ENCODE measurements at regions not wholly inside any gene's neighbourhood (a gene's known extent, or its start where the extent isn't known, plus 50 kb on each side); places are given as distances from the start of the nearest gene placed in this dataset.

GRCh38 chr16:80899809-80900592 is 95.6 kb upstream of the CDYL2 start:
- TF ChIP-seq POLR2AphosphoS5 (IDR thresholded peaks at IDR 0.05; ENCODE audit: low read depth, low read length): peak; percentile 60; the same call in 1 of the 2 replicates
- peak; percentile 12 for TF ChIP-seq FOXP2 (optimal IDR thresholded peaks at IDR 0.05; ENCODE audit: borderline replicate concordance, extremely low read depth, extremely low read length, insufficient read depth)
- TF ChIP-seq REST (IDR thresholded peaks at IDR 0.05; ENCODE audit: insufficient read depth in 1 of 2, low read depth in 2 of 2, low read length in 2 of 2): no peak
- no peak for TF ChIP-seq SIN3A (IDR thresholded peaks at IDR 0.05; ENCODE audit: borderline replicate concordance, insufficient read depth, low read length)
- peak; percentile 64; the same call in 1 of the 2 replicates for TF ChIP-seq TAF1 (IDR thresholded peaks at IDR 0.05; ENCODE audit: borderline replicate concordance, insufficient read depth, low read length)

- TF ChIP-seq SIN3A (IDR thresholded peaks at IDR 0.05; ENCODE audit: borderline replicate concordance, insufficient read depth, low read length) (no peak), POLR2AphosphoS5 (IDR thresholded peaks at IDR 0.05; ENCODE audit: low read depth, low read length) (no peak), TAF1 (IDR thresholded peaks at IDR 0.05; ENCODE audit: borderline replicate concordance, insufficient read depth, low read length) (no peak), FOXP2 (optimal IDR thresholded peaks at IDR 0.05; ENCODE audit: borderline replicate concordance, extremely low read depth, extremely low read length, insufficient read depth) (no peak), REST (IDR thresholded peaks at IDR 0.05; ENCODE audit: insufficient read depth in 1 of 2, low read depth in 2 of 2, low read length in 2 of 2) (no peak)
These were observed 92.4 kb upstream of the CDYL2 start for GRCh38 chr16:80896776-80897175.

- TF ChIP-seq TAF1 (IDR thresholded peaks at IDR 0.05; ENCODE audit: borderline replicate concordance, insufficient read depth, low read length) (no peak), FOXP2 (optimal IDR thresholded peaks at IDR 0.05; ENCODE audit: borderline replicate concordance, extremely low read depth, extremely low read length, insufficient read depth) (no peak), POLR2AphosphoS5 (IDR thresholded peaks at IDR 0.05; ENCODE audit: low read depth, low read length) (no peak), SIN3A (IDR thresholded peaks at IDR 0.05; ENCODE audit: borderline replicate concordance, insufficient read depth, low read length) (no peak), REST (IDR thresholded peaks at IDR 0.05; ENCODE audit: insufficient read depth in 1 of 2, low read depth in 2 of 2, low read length in 2 of 2) (no peak)
These were observed 89.7 kb upstream of the CDYL2 start for GRCh38 chr16:80894091-80894490.

GRCh38 chr16:80893686-80894085 is 89.3 kb upstream of the CDYL2 start:
- TF ChIP-seq SIN3A (IDR thresholded peaks at IDR 0.05; ENCODE audit: borderline replicate concordance, insufficient read depth, low read length) (no peak), POLR2AphosphoS5 (IDR thresholded peaks at IDR 0.05; ENCODE audit: low read depth, low read length) (no peak), REST (IDR thresholded peaks at IDR 0.05; ENCODE audit: insufficient read depth in 1 of 2, low read depth in 2 of 2, low read length in 2 of 2) (no peak), FOXP2 (optimal IDR thresholded peaks at IDR 0.05; ENCODE audit: borderline replicate concordance, extremely low read depth, extremely low read length, insufficient read depth) (no peak), TAF1 (IDR thresholded peaks at IDR 0.05; ENCODE audit: borderline replicate concordance, insufficient read depth, low read length) (no peak)
